Ovary (tissue), 7 donors: ENCODE measurements at regions not wholly inside any gene's neighbourhood (a gene's known extent, or its start where the extent isn't known, plus 50 kb on each side); places are given as distances from the start of the nearest gene placed in this dataset.

ENCODE experiments used
- DNase-seq, 5 donors: peaks; one replicate each; pipeline ENCODE4 v3.0.0-alpha.2; 2019 to 2020
- H3K27ac ChIP-seq, 2 donors: fragments of 200-600 bp; one replicate each; pipeline versions ENCODE4 v1.5.1 to v1.8.0; 2019 to 2022
- H3K27me3 ChIP-seq: fragments of 200-600 bp; one replicate; pipeline ENCODE4 v1.8.0; 2022
- H3K36me3 ChIP-seq: fragments of 200-600 bp; sonication (generic); one replicate; pipeline ENCODE4 v1.5.1; 2019
- H3K4me1 ChIP-seq: one replicate; pipeline ENCODE4 v1.8.1; 2013; ENCODE audit warnings: mild to moderate bottlenecking, moderate library complexity; ENCODE audit not compliant: insufficient read depth
- H3K4me3 ChIP-seq: fragments of 200-600 bp; sonication (generic); one replicate; pipeline ENCODE4 v1.5.1; 2017
- H3K9me3 ChIP-seq, 2 donors: fragments of 200-600 bp in 1 of 2; sonication (generic) in 1 of 2; one replicate each; pipeline versions ENCODE4 v1.5.1 to v1.8.1; 2013 to 2019; ENCODE audit warnings: mild to moderate bottlenecking in 1 of 2, moderate library complexity in 1 of 2
- EP300 ChIP-seq: sonication (generic); formaldehyde crosslinking; IDR thresholded peaks from one replicate; pipeline ENCODE4 v1.6.1; 2017; ENCODE audit warnings: antibody characterized with exemption
- POLR2A ChIP-seq: fragments of 450-650 bp; IDR thresholded peaks from one replicate; pipeline ENCODE4 v1.6.1; 2017; ENCODE audit warnings: antibody characterized with exemption, mild to moderate bottlenecking, moderate library complexity
- WGBS, 3 donors: extraction: QIAGEN DNeasy Blood & Tissue Kit in 1 of 3; methylation state at CpG; one replicate each; pipeline versions ENCODE4 v1.1.5 to v1.1.7; 2013 to 2017; 5-methylcytosine and 5-hydroxymethylcytosine counted together
- intact Hi-C, 4 donors: fragments of 100-400 bp; cut with DNase I; formaldehyde crosslinking; loops; one replicate each; pipeline versions ENCODE4 v1.11.0 to v1.15.1; 2022 to 2023
- TF ChIP-seq, protein P1 (sequence below), 3 donors: fragments of 450-650 bp in 2 of 3; fragments of 200-600 bp in 1 of 3; IDR thresholded peaks; one replicate each; pipeline versions ENCODE4 v1.5.1 to v1.8.0; 2016 to 2022; ENCODE audit warnings: antibody characterized with exemption in 3 of 3, mild to moderate bottlenecking in 1 of 3
- donor health status: DM: no; HTN: no; CAD: no; lungs with moderate emphysema.
- donor health status: DM: no; HTN: no; CAD: no.
- donor health status: Bipolar disorder and iron deficiency.
- donor health status: DM: no; HTN: no; CAD: no.
- donor health status: DM: yes; HTN: yes; CAD: no.

DNA sequence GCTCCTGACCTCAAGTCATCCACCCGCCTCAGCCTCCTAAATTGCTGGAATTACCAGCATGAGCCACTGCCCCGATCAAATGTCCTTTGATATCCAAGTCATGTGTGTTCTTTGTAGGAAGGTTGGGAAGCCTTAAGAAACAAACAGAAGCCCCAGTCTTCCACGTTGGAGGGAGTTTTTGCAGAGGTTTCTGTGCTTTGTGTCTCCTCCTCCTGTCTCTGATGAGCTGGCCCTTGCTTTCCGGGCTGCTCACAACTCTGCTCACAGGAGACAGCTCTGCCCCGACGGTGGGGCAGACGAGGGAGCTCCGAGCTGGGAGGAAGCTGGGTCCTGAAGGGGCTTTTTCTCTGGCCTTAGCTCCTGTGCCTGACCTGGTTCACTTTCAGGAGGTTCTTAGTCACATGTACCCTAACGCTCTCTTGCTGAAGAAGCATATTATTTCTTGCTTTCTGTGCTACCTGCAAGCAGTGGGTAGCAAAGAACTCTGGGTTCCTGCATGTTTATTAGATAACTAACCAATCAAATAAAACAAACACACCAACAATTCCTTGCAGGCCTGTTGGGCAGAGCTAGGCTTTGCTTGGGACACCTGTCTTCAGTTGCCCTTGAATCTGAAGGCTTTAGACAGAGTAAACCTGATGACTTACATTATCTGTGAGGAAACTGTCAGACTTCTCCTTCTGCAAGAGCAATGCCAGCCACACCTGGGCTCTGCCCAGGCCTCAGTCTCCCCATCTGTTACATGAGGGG is 52.6 kb upstream of the SMAD6 start:
- H3K9me3 ChIP-seq = no peaks in the 10 kb centered on the region
- no peak overlapping the region for H3K27ac ChIP-seq
- H3K27me3 ChIP-seq = no peaks in the 10 kb centered on the region
- TF ChIP-seq, protein P1, sequence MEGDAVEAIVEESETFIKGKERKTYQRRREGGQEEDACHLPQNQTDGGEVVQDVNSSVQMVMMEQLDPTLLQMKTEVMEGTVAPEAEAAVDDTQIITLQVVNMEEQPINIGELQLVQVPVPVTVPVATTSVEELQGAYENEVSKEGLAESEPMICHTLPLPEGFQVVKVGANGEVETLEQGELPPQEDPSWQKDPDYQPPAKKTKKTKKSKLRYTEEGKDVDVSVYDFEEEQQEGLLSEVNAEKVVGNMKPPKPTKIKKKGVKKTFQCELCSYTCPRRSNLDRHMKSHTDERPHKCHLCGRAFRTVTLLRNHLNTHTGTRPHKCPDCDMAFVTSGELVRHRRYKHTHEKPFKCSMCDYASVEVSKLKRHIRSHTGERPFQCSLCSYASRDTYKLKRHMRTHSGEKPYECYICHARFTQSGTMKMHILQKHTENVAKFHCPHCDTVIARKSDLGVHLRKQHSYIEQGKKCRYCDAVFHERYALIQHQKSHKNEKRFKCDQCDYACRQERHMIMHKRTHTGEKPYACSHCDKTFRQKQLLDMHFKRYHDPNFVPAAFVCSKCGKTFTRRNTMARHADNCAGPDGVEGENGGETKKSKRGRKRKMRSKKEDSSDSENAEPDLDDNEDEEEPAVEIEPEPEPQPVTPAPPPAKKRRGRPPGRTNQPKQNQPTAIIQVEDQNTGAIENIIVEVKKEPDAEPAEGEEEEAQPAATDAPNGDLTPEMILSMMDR (IDR thresholded peaks at IDR 0.05) = no peak
- TF ChIP-seq POLR2A = no peak
- no peak for TF ChIP-seq EP300
- intact Hi-C loops = no loop called here
- H3K4me3 ChIP-seq = no peak overlapping the region
- H3K36me3 ChIP-seq = no peaks in the 10 kb centered on the region
- H3K4me1 ChIP-seq = peaks cover 14% of the 10 kb centered on the region
- DNase-seq = no peak
- 66 to 71% (median 68%) methylated on average over 9 of the region's 9 CpGs for WGBS, 3 donors

DNA sequence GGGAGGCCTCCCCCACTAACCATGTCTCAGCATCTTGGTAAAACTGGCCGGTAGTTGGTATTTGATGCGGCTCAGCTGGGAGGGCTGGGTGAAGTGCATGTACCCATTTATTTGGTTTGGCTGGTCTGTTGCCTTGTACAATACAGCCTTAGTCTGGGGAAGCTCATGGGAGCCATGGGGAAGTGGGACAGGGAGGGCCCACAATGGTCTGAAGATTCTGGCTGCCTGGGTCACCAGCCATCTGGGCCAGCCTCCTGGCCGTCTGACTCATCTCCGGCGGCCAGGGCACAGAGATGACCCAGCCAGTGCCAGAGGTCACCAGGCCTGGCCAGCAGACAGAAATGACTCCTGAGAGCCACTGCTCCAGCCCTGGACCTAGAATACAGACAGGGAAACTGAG is 51.6 kb upstream of the SMAD6 start:
- Histone ChIP-seq H3K27me3 (no peaks in the 10 kb centered on the region), H3K27ac (no peak overlapping the region), H3K36me3 (no peaks in the 10 kb centered on the region), H3K9me3 (no peaks in the 10 kb centered on the region), H3K4me3 (no peak overlapping the region), H3K4me1 (peaks cover 7% of the 10 kb centered on the region)
- DNase-seq = no peak
- TF ChIP-seq EP300 (no peak), POLR2A (no peak)
- TF ChIP-seq, protein P1 (IDR thresholded peaks at IDR 0.05) = no peak
- WGBS, 3 donors = 48 to 68% (median 57%) methylated on average over 5 of the region's 5 CpGs
- intact Hi-C loops = no loop called here

DNA sequence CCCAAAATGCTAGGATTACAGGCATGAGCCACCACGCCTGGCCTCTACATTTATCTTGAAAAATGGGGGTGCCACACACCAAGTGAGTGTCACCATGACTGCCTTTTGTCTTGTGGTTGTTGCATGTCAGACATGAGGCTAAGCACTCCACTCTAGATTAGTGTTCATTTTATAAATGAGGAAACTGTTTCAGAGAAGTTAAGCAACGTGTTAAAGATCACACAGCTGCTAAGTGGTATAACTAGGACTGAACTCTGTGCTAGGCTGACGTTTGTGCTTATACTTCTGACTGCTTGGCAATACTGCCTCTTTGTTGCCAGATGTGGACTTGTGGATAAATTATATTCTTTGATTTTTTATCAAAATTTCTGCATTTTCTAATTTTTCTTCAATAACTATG is 50.8 kb upstream of the SMAD6 start:
- DNase-seq = no peak
- Histone ChIP-seq H3K36me3 (no peaks in the 10 kb centered on the region), H3K4me1 (peaks cover 7% of the 10 kb centered on the region), H3K4me3 (no peak overlapping the region), H3K27ac (no peak overlapping the region), H3K27me3 (no peaks in the 10 kb centered on the region), H3K9me3 (no peaks in the 10 kb centered on the region)
- intact Hi-C loops = no loop called here
- 79 to 88% (median 86%) methylated on average over 3 of the region's 3 CpGs for WGBS, 3 donors
- TF ChIP-seq, protein P1 (IDR thresholded peaks at IDR 0.05) = no peak
- TF ChIP-seq POLR2A (no peak), EP300 (no peak)

DNA sequence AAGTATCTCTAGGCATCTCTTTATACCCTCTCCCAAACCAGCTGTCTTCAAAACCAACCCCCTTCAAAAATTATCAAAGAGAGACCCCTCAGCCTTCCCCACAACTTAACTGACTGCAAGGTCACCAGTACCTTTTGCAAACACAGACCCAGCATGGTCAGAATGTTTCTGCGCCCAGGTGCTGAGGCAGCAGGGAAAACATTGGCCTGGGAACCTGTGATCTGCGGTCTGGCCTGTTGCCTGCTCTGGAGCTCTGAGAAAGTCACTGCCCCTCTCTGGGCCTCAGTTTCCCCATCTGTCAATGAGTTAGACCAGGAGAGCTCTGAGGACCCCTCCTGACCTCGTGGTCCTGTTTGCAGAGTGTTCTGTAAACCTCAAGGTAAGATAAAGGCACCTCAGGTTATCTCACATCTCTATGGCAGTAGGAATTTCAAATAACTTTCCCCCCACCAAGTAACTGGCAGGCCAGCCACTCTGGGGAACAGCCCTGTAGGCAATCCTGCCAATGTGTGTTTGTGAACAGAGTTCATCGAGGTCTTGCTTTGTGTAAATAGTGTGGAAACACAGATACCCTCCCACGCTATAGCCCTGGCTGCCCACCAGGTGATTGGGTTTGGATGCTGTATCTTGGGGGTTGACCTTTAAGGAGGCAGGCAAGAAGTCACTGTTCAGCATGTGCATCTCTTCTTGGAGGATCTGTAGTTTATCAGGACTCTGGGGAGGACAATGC is 50.0 kb upstream of the SMAD6 start:
- TF ChIP-seq POLR2A (no peak), EP300 (no peak)
- TF ChIP-seq, protein P1 (IDR thresholded peaks at IDR 0.05) = no peak
- no peak for DNase-seq
- Histone ChIP-seq H3K4me1 (peaks cover 8% of the 10 kb centered on the region), H3K27ac (no peak overlapping the region), H3K9me3 (no peaks in the 10 kb centered on the region), H3K4me3 (no peak overlapping the region), H3K27me3 (no peaks in the 10 kb centered on the region), H3K36me3 (no peaks in the 10 kb centered on the region)
- 65 to 68% (median 67%) methylated on average over 5 of the region's 5 CpGs for WGBS, 3 donors
- intact Hi-C loops = no loop called here
